Retina (tissue), 1 donor: ENCODE measurements at regions not wholly inside any gene's neighbourhood (a gene's known extent, or its start where the extent isn't known, plus 50 kb on each side); places are given as distances from the start of the nearest gene placed in this dataset.

Source experiments
- DNase-seq: peaks from one replicate; pipeline ENCODE4 v3.0.0-alpha.2; 2016

DNA sequence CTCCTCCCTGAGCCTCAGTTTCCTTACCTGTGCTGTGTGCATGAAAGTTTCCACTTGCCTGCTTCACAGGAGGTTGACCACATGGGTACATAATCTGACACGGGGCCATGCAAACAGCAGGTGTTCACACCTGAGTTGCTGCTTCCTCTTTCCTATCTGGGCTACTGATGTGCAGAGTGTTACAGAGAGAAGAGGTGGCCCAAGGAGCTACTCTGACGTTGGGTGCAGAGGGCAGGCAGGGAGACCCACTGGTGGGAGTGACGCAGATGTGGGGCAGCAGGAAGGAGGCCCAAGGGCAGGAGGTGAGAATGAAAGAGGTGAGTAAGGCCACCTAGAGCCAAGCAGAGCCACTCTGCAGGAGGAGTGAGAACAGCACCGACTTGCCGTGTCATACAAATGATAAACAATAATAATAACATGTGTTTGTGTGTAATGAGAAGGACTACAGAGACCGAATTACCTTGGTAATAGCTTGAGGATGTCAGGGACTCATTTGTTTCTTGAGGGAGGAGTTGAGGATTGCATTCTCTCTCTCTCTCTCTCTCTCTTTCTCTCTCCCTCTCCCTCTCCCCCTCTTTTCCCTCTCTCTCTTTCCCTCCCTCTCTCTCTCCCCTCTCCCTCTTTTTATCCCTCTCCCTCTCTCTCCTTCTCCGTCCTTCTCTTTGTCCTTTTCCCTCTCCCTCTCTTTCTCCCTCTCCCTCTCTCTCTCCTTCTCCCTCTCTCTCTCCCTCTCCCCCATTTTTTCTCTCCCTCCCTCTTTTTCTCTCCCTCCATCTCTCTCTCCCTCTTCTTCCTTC, 87.4 kb upstream of the IGSF21 start:
- no peak for DNase-seq

DNA sequence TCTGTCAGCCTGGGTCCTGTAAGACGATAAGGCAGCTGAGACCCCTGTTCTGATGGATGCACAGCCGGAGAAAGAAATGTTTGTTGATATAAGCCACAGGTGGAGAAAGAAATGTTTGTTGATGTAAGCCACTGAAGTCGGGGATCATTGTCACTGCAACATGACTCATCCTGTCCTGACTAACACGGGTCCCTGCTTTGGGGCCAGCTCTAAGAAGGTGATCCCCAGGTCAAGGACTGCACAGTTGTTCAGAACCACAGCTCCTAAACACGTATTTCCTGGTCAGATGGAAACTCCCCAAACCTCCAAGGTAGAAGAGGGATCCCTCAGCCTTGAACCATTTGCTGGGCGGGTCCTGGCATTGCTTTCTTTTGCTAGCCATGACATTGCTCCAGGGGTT, 86.4 kb upstream of the IGSF21 start:
- DNase-seq, result no peak

DNA sequence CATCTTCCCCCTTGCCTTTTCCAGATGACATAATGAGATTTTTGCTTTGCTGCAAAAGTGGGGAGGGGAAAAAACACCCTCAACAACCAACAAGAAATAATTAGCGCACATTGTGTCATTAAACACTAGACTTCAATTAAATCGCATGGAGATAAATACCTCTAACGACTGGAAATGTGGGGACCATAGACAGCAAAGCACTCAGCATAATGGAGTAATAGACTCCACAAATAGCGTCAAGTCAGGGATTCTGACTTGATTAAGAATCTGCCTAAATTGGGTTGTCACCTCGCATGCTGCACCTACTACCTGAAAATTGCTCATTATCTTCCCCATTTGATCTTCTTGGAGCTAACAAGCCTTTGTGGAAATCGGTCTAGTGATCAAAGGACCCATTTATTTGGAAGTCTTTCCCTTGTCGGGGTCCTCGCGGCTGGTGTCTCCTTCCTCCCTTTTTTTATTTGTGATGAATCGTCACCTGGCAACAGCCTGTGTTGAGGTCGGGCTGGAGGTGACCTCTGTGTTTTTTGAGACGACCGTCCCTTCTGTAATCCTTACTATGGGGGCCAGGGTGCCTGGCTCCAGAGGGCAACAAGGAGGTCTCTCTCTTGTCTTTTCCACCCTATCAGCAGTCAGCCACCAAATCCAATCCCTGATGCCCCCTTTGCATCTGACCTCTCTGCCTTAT, 75.3 kb upstream of the IGSF21 start:
- DNase-seq, result no peak

DNA sequence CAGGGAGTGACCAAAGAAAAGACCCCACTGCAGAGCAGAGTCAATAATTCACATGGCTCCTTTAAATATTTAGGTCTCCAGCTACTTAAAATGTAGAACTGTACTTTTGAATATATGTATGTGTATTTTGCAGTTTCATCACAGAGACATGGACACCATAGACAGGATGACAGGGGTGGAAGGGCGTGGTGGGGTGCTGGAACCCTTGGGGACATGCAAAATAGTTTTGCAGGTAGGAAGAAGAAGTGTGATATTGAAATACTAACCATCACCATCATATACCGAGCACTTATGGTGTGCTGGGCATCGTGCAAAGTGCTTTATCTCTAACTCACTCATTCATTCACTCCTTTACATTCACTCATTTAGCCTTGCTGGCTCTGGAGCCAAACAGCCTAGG, 72.5 kb upstream of the IGSF21 start:
- no peak for DNase-seq

DNA sequence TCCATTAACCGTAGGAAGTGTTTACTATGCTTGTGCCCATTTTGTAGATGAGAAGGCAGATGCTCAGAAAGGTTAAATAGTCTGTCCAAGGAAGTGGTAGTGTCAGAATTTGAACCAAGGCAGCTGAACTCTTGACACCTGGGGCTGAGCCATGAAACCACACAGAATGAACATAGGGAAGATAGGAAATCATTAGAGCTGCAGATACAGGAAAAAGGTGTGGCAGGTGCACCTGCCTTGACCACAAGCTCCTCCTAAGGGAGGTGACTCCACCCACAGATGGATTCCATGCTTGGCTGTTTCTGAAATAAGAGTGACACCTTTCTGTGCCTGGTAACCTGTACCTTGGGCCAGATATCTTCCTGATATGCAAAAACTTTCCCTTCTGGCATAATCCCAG, 69.9 kb upstream of the IGSF21 start:
- DNase-seq, result no peak

DNA sequence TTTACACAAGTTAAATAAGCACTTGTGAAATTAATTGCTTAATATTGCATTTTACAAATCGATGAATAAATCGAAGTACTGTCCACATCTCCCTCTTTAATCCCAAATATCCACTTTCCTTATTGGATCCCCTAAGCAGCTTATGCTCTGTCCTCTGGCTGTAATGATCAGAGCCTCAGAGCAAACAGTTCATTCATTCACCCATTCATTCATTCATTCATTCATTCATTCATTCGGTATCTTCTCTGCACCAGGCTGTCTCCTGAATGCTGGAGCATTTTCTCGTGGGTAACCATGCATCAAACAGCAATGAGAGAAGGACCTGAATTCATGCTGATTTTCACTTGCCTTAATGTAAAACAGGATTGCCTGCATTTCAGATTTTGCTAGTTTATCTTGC, 69.5 kb upstream of the IGSF21 start:
- DNase-seq, result no peak

DNA sequence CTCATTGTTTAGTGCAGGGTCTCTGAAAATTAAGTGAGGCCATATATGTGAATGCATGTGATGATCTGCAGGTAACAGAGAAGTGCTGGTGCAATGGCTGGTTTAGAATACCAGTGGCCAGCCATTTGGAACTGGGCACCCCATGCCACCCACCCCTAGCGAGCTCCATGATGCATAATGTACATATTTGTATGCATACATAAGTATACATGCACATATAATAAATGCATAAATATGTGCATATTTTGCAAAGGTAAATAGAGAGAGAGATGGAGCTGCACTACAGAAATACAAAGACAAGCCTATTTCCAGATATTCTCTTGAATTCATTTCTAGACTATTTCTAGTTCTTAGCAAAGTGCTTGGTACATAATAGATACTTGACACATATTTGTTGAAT, 68.5 kb upstream of the IGSF21 start:
- no peak for DNase-seq

DNA sequence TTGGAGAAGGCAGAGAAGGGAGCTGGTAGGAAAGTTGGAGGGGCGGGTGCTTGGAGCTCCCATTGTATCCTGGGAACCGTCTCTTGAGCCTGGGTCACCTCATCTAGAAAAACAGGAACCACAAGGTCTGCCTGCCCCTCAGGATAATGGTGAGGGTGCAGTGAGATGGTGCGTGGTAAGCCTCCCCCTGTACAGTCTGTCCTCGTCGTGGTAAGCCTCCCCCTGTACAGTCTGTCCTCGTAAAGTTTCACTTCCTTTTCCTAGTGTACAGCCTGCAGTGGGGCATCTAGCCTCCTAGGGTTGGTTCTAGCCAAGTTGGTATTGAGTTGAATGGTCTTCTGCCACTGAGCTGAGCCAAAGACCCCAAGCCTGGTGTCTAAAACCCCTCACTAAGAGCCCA, 66.5 kb upstream of the IGSF21 start:
- DNase-seq, result no peak

DNA sequence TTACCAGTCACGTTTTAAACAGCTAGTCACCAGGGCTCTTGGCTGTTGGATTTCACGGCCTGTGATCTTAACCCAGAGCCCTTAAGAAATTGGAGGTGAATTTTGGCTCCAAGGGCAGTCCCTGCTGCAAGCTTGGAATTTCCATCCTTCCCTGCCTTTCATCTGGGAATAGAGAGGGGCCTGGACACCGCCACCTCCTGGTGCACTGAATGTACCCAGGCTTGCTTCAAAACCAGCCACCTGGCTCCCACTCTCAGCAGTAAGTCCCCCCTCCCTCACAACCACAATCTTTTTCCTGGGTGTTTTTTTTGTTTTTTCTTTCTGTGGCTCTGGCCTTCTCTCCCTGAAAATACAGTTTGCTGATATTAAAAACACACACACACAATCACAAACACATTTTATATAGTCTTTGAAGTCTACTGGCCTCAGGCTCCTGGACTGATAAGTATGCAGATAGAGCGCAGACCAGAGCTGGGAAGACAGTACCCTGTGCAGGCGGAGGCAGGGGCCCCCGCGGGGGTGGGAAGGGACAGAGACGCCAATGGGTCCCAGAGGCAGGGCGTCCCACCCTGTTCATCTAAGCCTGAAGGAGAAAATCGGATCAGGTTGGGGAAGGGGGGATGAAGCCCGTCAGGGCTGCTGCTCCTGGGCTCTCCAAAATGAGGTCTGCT, 65.8 kb upstream of the IGSF21 start:
- DNase-seq, result no peak

DNA sequence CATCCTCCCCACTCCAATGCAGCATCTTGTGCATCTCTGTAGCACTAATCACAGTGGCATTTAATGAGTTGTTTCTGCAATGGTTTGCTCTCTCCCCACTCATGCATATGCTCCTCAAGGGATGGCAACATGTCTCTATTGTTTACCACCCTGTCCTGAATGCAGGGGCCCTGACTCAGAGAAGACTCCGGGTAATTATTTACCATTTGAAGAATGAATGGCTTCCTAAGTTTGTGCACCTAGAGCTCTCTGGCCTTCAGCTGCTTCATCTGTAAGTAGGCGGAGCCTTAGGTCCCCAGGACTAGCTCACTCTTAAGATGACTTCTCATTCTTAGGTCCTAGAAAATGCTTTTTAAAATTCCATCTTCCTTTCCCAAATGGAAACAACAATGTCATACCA, 63.7 kb upstream of the IGSF21 start:
- DNase-seq, result no peak

DNA sequence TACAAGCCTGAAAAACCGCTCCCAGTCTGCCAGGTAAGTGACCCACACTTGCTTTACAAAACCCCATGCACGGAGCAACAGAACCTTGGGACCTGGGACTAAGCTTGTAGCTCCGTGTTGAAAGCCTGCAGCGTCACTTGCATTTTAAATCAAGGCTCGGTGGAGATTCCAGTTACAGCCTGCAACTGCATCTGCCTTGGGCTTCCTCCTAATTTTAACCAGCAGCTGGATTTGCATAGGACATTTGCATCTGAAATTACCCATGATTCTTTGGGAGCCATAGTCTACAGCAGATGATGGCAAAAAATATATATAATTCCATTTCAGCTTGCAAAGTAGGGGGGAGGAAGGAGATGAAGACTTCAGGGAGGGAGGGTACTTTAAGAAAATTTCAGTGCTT, 62.4 kb upstream of the IGSF21 start:
- no peak for DNase-seq

DNA sequence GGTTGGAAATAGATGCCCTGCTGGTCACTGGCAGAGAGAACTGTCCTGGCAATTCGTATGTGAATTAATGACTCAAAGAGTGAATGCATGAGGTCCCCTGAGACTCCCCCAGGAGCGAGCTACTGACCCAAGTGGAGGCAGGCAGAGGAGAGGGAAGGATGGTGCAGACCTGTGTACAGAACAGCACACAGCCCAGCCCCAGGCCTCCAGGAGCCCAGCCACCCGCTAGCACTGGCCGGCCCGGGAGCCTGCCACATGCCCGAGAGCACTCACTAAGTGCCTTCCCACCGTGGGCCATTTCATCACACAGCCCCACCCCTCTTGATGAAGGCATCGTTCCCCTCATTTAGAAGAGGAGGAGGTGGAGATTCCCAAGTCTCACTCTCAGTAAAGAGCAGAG, 62.0 kb upstream of the IGSF21 start:
- no peak for DNase-seq

DNA sequence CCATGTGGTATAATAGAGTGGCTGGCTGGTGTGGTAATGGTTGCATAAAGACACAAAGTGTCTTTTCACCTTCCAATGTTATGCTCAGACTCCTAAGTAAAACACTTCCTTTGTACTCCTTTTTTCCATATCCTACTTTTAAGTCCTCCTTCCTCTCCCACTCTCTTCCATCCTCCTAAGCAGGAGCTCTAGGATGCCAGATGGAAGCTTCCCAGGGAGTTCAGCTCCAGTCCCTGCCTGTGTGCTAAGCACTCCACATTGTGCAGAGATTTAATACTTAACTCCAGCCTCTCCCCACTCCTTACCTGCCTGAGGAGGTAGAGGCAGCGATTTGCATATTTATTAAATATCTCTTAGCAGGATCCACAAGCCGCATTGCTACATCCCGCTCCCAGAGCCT, 60.5 kb upstream of the IGSF21 start:
- DNase-seq, result no peak

DNA sequence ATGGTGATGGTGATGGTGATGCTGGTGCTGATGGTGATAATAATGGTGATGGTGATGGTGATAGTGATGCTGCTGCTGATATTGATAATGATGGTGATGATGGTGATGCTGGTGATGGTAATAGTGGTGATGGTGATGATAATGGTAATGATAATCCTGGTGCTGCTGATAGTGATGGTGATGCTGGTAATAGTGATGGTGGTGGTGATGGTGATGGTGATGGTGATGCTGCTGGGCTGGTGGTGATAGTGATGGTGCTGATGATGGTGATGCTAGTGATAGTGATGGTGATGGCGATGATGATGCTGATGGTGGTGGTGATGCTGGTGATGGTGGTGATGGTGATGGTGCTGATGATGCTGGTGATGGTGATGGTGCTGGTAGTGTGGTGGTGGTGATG, 58.4 kb upstream of the IGSF21 start:
- no peak for DNase-seq

DNA sequence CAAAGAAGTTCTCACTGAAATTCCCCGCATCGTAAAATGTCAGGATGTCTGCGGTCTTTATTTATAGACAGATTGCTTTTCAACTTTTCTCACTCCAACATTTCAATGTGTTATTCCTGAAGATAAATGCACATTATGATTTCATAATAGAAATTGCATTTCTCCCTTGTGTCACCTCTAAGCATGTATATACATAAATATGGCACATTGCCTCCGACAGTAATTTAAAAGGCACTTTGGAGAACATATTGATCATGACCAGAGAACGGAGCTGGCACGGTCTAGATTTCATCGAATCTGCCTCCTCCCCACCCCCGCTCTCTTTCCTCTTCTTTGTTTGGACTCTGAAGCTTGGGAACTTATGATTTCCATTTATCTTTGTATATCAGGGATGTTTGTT, 54.9 kb upstream of the IGSF21 start:
- DNase-seq, result peak; percentile 11

DNA sequence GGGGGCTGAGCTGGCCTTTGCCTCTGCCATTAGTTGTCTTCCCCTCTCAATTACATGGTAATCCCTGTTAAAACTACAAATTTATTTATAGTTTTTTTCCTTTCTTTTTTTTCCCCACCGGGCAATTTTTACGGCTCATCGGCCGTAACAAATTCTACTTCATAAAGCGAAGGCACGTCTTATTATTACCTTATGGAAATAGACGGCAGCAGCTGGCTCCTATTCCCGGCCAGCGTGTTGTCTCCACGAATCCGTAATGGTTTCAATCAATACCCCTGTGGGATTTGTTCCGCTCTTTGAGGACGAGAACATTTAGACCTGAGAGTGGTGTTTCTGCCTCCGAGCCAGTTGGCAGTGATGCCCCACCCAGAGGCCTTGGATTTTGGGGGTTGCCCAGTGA, 52.4 kb upstream of the IGSF21 start:
- DNase-seq, result peak; percentile 57

DNA sequence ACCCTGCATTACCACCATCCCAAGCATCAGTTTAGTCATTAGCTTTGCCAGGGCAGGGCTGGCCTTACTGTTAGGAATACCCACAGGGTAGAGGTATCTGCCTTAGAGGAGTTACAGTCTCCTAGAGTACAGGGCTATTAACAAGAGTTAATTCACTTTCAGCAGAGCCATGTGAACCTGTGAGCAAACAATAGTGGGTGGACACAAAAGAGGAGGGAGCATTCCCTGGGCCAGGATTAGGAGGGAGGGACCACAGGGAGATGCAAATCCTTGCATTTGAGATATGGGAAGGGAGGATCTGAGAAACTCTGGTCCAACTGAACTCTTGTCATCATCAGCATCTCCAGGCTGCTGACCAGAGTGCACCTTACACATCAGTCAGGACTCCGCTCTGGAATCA, 51.1 kb upstream of the IGSF21 start:
- DNase-seq, result no peak

DNA sequence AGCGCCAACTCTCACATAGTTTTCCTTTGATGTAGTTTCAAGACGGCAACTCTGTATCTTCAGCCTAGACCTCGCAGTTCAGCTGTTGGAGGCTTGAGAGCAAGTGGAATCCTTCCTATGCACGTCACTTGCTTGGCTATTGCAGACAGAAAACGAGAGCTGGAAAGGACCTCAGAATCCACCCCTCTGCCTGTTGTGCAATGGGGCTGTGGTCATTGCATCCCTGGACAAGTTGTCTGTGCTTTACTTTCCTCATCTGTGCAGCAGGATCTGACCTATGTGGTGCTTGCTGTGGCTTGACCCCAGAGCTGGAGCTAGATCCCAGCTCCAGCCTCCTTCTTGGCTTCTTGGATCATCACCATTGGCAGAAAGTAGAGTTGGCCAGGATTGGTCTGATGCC, 50.0 kb upstream of the IGSF21 start:
- no peak for DNase-seq
